ENCODE measurements at regions not wholly inside any gene's neighbourhood (a gene's known extent, or its start where the extent isn't known, plus 50 kb on each side); places are given as distances from the start of the nearest gene placed in this dataset.

GRCh38 chr3:144181062-144181461, 209.4 kb downstream of the DIPK2A start:
- Histone ChIP-seq H3K4me1 (ENCODE audit: insufficient read depth) (no peaks in the 10 kb centered on the region), H3K4me2 (no peak overlapping the region), H3K9me2 (ENCODE audit: insufficient read depth) (no peaks in the 10 kb centered on the region; the same call in 1 of the 2 replicates), H3K4me3 (no peak overlapping the region), H3F3A (replicated peaks; ENCODE audit: low read depth) (no peaks in the 10 kb centered on the region), H3K36me3 (ENCODE audit: insufficient read depth) (peaks cover 3% of the 10 kb centered on the region; the same call in 1 of the 2 replicates), H3K79me2 (replicated peaks; ENCODE audit: insufficient read depth) (no peaks in the 10 kb centered on the region), H2AFZ (no peak overlapping the region), H4K20me1 (replicated peaks; ENCODE audit: insufficient read depth) (no peaks in the 10 kb centered on the region), H3K27ac (ENCODE audit: low read depth) (no peak overlapping the region), H3K27me3 (ENCODE audit: insufficient read depth) (no peaks in the 10 kb centered on the region)
- ATAC-seq: no peak
- no peak for TF ChIP-seq CREB1 (CRISPR knock-in tag; IDR thresholded peaks at IDR 0.05; ENCODE audit: low read depth)
- no peak for TF ChIP-seq POLR2AphosphoS5 (IDR thresholded peaks at IDR 0.05; ENCODE audit: low read depth)
- no peak for TF ChIP-seq STAT1 (IDR thresholded peaks at IDR 0.05; ENCODE audit: unreplicated experiment)
- no peak for TF ChIP-seq EZH2phosphoT487 (IDR thresholded peaks at IDR 0.05; ENCODE audit: unreplicated experiment)
- TF ChIP-seq ZNF462 (CRISPR knock-in tag; IDR thresholded peaks at IDR 0.05): no peak
- TF ChIP-seq ZNF114 (CRISPR knock-in tag; IDR thresholded peaks at IDR 0.05): no peak
- no peak for TF ChIP-seq NANOG (IDR thresholded peaks at IDR 0.05; ENCODE audit: borderline replicate concordance)
- TF ChIP-seq JUNB (IDR thresholded peaks at IDR 0.05; ENCODE audit: unreplicated experiment): no peak
- TF ChIP-seq ZNF331 (CRISPR knock-in tag; IDR thresholded peaks at IDR 0.05; ENCODE audit: low read depth): no peak
- TF ChIP-seq REST (IDR thresholded peaks at IDR 0.05; ENCODE audit: unreplicated experiment): no peak
- TF ChIP-seq CTCF (conservative IDR thresholded peaks at IDR 0.05; ENCODE audit: low read depth in 2 of 2): no peak
- TF ChIP-seq EZH2 (IDR thresholded peaks at IDR 0.05; ENCODE audit: low read depth, unreplicated experiment): no peak
- TF ChIP-seq ETS1 (IDR thresholded peaks at IDR 0.05): no peak
- H3K4me1 Mint-ChIP-seq: no peaks in the 10 kb centered on the region
- no peak overlapping the region for H3K4me3 Mint-ChIP-seq
- H3K27me3 Mint-ChIP-seq (ENCODE audit: insufficient read depth, low read depth, poor library complexity): no peaks in the 10 kb centered on the region
- DNase-seq (ENCODE audit: low spot score): no peak
- H3K9me3 Mint-ChIP-seq: peaks cover 15% of the 10 kb centered on the region
- H3K36me3 Mint-ChIP-seq (ENCODE audit: low read depth): peaks cover 12% of the 10 kb centered on the region
- no peak overlapping the region for H3K27ac Mint-ChIP-seq
